G401.6 (cell line): ENCODE measurements at regions not wholly inside any gene's neighbourhood (a gene's known extent, or its start where the extent isn't known, plus 50 kb on each side); places are given as distances from the start of the nearest gene placed in this dataset.
"Not testable (repeated sequence)": the region's sequence is repeated elsewhere in the genome, so short reads cannot be mapped to it uniquely, and the experiment has no call there.

Experiments used
- FAIRE-seq: peaks from 2 replicates; lab custom pipeline; 2012; peaks lifted over from hg19 to GRCh38; lab: Jason Lieb, UNC

- FAIRE-seq = no peak
Measured at GRCh38 chr6:140500849-140501248, 1126.4 kb upstream of the CITED2 start.

- no peak for FAIRE-seq
Measured at GRCh38 chr6:140499607-140500006, 1125.2 kb upstream of the CITED2 start.

GRCh38 chr6:140494321-140495108 lies 1120.1 kb upstream of the CITED2 start:
- no peak for FAIRE-seq

- FAIRE-seq = not testable (repeated sequence)
Measured at GRCh38 chr6:140493470-140493869, 1119.0 kb upstream of the CITED2 start.

- FAIRE-seq = no peak
Measured at GRCh38 chr6:140490081-140490480, 1115.6 kb upstream of the CITED2 start.

- peak; percentile 42 for FAIRE-seq
Measured at GRCh38 chr6:140487586-140487985, 1113.1 kb upstream of the CITED2 start.

GRCh38 chr6:140486450-140487361 lies 1112.3 kb upstream of the CITED2 start:
- FAIRE-seq = no peak

- FAIRE-seq = no peak
Measured at GRCh38 chr6:140485740-140486449, 1111.4 kb upstream of the CITED2 start.

GRCh38 chr6:140480852-140481251 lies 1106.4 kb upstream of the CITED2 start:
- FAIRE-seq = no peak

- no peak for FAIRE-seq
Measured at GRCh38 chr6:140478631-140479030, 1104.2 kb upstream of the CITED2 start.

- FAIRE-seq = no peak
Measured at GRCh38 chr6:140475086-140475485, 1100.6 kb upstream of the CITED2 start.

GRCh38 chr6:140464720-140465119 lies 1090.3 kb upstream of the CITED2 start:
- no peak for FAIRE-seq

GRCh38 chr6:140463312-140463710 lies 1088.9 kb upstream of the CITED2 start:
- no peak for FAIRE-seq

GRCh38 chr6:140462453-140463311 lies 1088.2 kb upstream of the CITED2 start:
- FAIRE-seq = peak; percentile 90

- FAIRE-seq = no peak
Measured at GRCh38 chr6:140462076-140462452, 1087.6 kb upstream of the CITED2 start.

GRCh38 chr6:140460267-140460666 lies 1085.8 kb upstream of the CITED2 start:
- FAIRE-seq = no peak

GRCh38 chr6:140459209-140459608 lies 1084.8 kb upstream of the CITED2 start:
- FAIRE-seq = no peak

GRCh38 chr6:140446241-140446640 lies 1071.8 kb upstream of the CITED2 start:
- FAIRE-seq = no peak

GRCh38 chr6:140445474-140446004 lies 1071.1 kb upstream of the CITED2 start:
- FAIRE-seq = no peak

GRCh38 chr6:140443112-140443511 lies 1068.7 kb upstream of the CITED2 start:
- FAIRE-seq = not testable (repeated sequence)

- peak; percentile 97 for FAIRE-seq
Measured at GRCh38 chr6:140441256-140441655, 1066.8 kb upstream of the CITED2 start.
